ENCODE measurements at regions not wholly inside any gene's neighbourhood (a gene's known extent, or its start where the extent isn't known, plus 50 kb on each side); places are given as distances from the start of the nearest gene placed in this dataset.

GRCh38 chr2:41483226-41483625 lies 564.6 kb upstream of the PKDCC start:
- TF ChIP-seq CTCF (conservative IDR thresholded peaks at IDR 0.05) = no peak
- TF ChIP-seq EZH2 (IDR thresholded peaks at IDR 0.05; ENCODE audit: low read depth) = no peak

Measured in PC-9 (cell line).